ENCODE measurements at regions not wholly inside any gene's neighbourhood (a gene's known extent, or its start where the extent isn't known, plus 50 kb on each side); places are given as distances from the start of the nearest gene placed in this dataset.

DNA sequence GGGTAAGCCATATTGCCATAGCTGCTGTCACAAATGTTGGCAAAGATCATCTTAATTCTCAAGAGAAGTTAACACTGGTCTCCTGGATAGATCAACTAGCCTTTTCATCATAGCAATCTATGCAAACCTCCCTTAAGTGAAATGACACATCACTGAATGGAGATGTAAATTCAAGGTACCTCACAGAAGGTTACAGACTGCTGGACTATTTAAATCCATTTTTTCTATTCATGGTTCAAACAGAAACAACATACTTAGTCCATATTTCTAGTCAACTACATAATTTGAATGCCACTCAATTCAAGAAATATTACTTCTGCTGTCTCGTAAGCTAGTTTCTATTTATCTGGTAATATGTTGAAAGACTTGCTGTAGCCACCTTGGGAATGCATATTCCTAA lies 748.3 kb downstream of the C12orf50 start:
- no peak overlapping the region for H3K4me3 ChIP-seq
- no peak overlapping the region for H3K27ac ChIP-seq
- no peak for TF ChIP-seq POLR2A (IDR thresholded peaks at IDR 0.05)
- TF ChIP-seq, protein P1, sequence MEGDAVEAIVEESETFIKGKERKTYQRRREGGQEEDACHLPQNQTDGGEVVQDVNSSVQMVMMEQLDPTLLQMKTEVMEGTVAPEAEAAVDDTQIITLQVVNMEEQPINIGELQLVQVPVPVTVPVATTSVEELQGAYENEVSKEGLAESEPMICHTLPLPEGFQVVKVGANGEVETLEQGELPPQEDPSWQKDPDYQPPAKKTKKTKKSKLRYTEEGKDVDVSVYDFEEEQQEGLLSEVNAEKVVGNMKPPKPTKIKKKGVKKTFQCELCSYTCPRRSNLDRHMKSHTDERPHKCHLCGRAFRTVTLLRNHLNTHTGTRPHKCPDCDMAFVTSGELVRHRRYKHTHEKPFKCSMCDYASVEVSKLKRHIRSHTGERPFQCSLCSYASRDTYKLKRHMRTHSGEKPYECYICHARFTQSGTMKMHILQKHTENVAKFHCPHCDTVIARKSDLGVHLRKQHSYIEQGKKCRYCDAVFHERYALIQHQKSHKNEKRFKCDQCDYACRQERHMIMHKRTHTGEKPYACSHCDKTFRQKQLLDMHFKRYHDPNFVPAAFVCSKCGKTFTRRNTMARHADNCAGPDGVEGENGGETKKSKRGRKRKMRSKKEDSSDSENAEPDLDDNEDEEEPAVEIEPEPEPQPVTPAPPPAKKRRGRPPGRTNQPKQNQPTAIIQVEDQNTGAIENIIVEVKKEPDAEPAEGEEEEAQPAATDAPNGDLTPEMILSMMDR (IDR thresholded peaks at IDR 0.05), result no peak
- DNase-seq, result no peak
- intact Hi-C loops (cut with DNase I), result no loop called here
- H3K36me3 ChIP-seq (replicated peaks in 1 of 2), result no peaks in the 10 kb centered on the region
- H3K4me1 ChIP-seq (replicated peaks in 1 of 2), result no peaks in the 10 kb centered on the region
- no peaks in the 10 kb centered on the region for H3K27me3 ChIP-seq
- WGBS, 4 donors, result 84 to 89% (median 86%) methylated on average over 1 of the region's 1 CpG
- no peaks in the 10 kb centered on the region for H3K9me3 ChIP-seq (replicated peaks in 1 of 3)

DNA sequence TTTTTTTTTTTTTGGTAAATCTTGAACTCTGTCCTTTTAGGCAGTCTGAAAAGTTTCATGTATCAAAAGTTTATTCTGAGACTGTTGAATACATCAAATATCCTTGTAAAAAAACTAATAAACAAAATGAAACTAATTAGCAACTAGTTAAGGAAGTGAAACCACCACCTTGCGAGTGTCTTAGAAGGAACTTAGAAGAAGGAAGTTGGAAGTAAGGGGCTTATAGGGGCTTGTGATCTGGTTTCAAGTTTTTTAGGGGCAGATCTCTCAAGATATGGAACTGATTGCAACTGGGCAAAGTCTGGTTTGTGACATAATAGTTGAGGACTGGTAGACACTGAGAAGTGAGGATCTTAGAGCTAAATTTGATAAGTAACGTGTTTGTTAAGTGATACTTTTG lies 748.8 kb downstream of the C12orf50 start:
- no peak overlapping the region for H3K27ac ChIP-seq
- intact Hi-C loops (cut with DNase I), result no loop called here
- no peak for DNase-seq
- no peaks in the 10 kb centered on the region for H3K27me3 ChIP-seq
- H3K4me3 ChIP-seq, result no peak overlapping the region
- H3K4me1 ChIP-seq (replicated peaks in 1 of 2), result no peaks in the 10 kb centered on the region
- WGBS, 4 donors, result 60 to 71% (median 65%) methylated on average over 2 of the region's 2 CpGs
- H3K36me3 ChIP-seq (replicated peaks in 1 of 2), result no peaks in the 10 kb centered on the region
- TF ChIP-seq POLR2A (IDR thresholded peaks at IDR 0.05), result no peak
- TF ChIP-seq, protein P1 (IDR thresholded peaks at IDR 0.05), result no peak
- peaks cover 0 to 4% (median 0%) of the 10 kb centered on the region in 3 donors for H3K9me3 ChIP-seq (replicated peaks in 1 of 3)

DNA sequence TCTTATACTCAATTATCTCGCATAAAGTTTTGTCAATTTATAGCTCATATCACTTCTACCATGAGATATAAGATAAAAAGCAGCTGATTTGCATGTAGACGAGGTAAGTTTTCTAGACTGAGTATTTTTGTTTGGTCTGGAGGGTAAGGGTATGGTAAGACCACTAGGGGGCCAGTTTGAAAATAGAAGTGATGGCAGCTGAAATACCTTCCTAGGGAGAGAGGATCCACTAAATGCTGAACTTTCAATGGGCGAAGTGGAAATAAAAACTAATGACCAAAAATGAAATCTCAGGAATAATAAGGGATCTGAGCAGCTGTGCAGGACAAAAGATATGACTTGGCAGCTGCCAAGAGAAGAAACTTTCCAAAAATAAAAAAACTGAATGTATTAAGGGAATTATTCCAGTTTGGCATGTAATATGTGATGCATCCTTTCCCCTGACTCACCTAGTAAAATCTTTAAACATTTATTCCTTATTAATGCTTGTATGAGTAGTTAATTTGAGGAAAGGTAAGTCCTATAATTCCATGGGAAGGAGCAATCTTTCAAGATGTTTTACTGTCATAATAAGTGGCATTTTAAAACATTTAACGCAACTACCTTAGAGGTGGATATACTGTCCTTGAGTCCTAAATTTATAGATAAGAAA lies 754.5 kb downstream of the C12orf50 start:
- intact Hi-C loops (cut with DNase I), result loop anchor here in 1 of 2 donors (10.0 kb wide), 1 partner anchor 570 kb away; no protein-coding TSS in a partner anchor
- WGBS, 4 donors, result 43 to 60% (median 53%) methylated on average over 4 of the region's 4 CpGs
- H3K4me1 ChIP-seq (replicated peaks in 1 of 2), result no peaks in the 10 kb centered on the region

DNA sequence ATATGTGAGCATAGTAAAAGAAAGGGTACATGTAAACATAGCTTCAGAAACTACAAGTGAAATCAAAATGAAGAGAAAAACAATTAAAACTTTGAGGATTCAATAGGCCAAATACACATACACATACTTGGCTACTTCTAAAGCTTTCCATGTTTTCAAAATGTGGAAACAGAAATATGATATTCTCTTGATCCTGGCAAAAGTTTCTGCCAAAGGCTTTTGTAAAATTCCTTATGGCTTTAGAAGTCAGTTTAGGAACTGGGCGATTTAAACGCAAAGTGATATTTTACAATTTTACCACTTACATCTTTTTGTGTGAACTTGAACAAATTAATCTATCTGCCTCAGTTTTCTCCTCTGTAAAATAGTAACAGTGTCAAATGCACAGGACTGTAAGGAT lies 756.4 kb downstream of the C12orf50 start:
- H3K9me3 ChIP-seq (replicated peaks in 1 of 3), result peaks cover 0 to 8% (median 0%) of the 10 kb centered on the region in 3 donors
- intact Hi-C loops (cut with DNase I), result loop anchor here in 1 of 2 donors (10.0 kb wide), 1 partner anchor 572 kb away; no protein-coding TSS in a partner anchor
- no peak overlapping the region for H3K4me3 ChIP-seq
- DNase-seq, result no peak
- H3K36me3 ChIP-seq (replicated peaks in 1 of 2), result no peaks in the 10 kb centered on the region
- no peak overlapping the region for H3K27ac ChIP-seq
- H3K27me3 ChIP-seq, result no peaks in the 10 kb centered on the region
- WGBS, 4 donors, result 82 to 88% (median 84%) methylated on average over 2 of the region's 2 CpGs
- TF ChIP-seq, protein P1 (IDR thresholded peaks at IDR 0.05), result no peak
- TF ChIP-seq POLR2A (IDR thresholded peaks at IDR 0.05), result no peak
- H3K4me1 ChIP-seq (replicated peaks in 1 of 2), result no peaks in the 10 kb centered on the region

More for the DNA sequence above, 754.5 kb downstream of the C12orf50 start:
- no peak for DNase-seq
- peaks cover 0 to 8% (median 0%) of the 10 kb centered on the region in 3 donors for H3K9me3 ChIP-seq (replicated peaks in 1 of 3)
- H3K27me3 ChIP-seq, result no peaks in the 10 kb centered on the region
- no peak overlapping the region for H3K4me3 ChIP-seq
- no peak for TF ChIP-seq POLR2A (IDR thresholded peaks at IDR 0.05)
- TF ChIP-seq, protein P1 (IDR thresholded peaks at IDR 0.05), result peak; percentile 40 to 58 (median 48)
- H3K27ac ChIP-seq, result no peak overlapping the region
- H3K36me3 ChIP-seq (replicated peaks in 1 of 2), result no peaks in the 10 kb centered on the region
